GM23338 (cell line): ENCODE measurements at regions not wholly inside any gene's neighbourhood (a gene's known extent, or its start where the extent isn't known, plus 50 kb on each side); places are given as distances from the start of the nearest gene placed in this dataset.

Experiments
- CREB1 ChIP-seq: fragments of 250-450 bp; sonication (Bioruptor Pico); IDR thresholded peaks from 2 replicates; pipeline ENCODE4 v1.5.0; 2020; ENCODE audit warnings: low read depth, mild to moderate bottlenecking, moderate library complexity
- EZH2 ChIP-seq: fragments of 200-600 bp; sonication (generic); IDR thresholded peaks from one replicate; pipeline ENCODE4 v1.8.0; 2017; ENCODE audit warnings: antibody characterized with exemption, mild to moderate bottlenecking, low read depth; ENCODE audit not compliant: unreplicated experiment
- EZH2phosphoT487 ChIP-seq: fragments of 200-600 bp; sonication (generic); IDR thresholded peaks from one replicate; pipeline ENCODE4 v1.8.1; 2018; ENCODE audit warnings: antibody characterized with exemption; ENCODE audit not compliant: unreplicated experiment
- JUNB ChIP-seq: IDR thresholded peaks from one replicate; pipeline ENCODE4 v1.6.1; 2016; ENCODE audit warnings: antibody characterized with exemption; ENCODE audit not compliant: unreplicated experiment
- NANOG ChIP-seq: IDR thresholded peaks from 2 replicates; pipeline ENCODE4 v1.6.1; 2016; ENCODE audit warnings: antibody characterized with exemption, borderline replicate concordance
- POLR2AphosphoS5 ChIP-seq: IDR thresholded peaks from 2 replicates; pipeline ENCODE4 v1.6.1; 2016; ENCODE audit warnings: antibody characterized with exemption, low read depth
- STAT1 ChIP-seq: IDR thresholded peaks from one replicate; pipeline ENCODE4 v1.6.1; 2016; ENCODE audit warnings: antibody characterized with exemption; ENCODE audit not compliant: unreplicated experiment
- ZNF114 ChIP-seq: fragments of 250-450 bp; sonication (Bioruptor Pico); IDR thresholded peaks from 2 replicates; pipeline ENCODE4 v1.5.0; 2020; ENCODE audit warnings: mild to moderate bottlenecking, moderate library complexity
- ZNF331 ChIP-seq: fragments of 250-450 bp; sonication (Bioruptor Pico); IDR thresholded peaks from 2 replicates; pipeline ENCODE4 v1.5.0; 2020; ENCODE audit warnings: low read depth, mild to moderate bottlenecking, moderate library complexity
- TF ChIP-seq, protein P1 (sequence below), 2 experiments: fragments of 200-600 bp in 1 of 2; sonication (generic) in 1 of 2; conservative IDR thresholded peaks; 2 replicates each; pipeline versions ENCODE4 v1.5.1 to v1.6.1; 2016 to 2017; ENCODE audit warnings: antibody characterized with exemption in 2 of 2, low read depth in 2 of 2, mild to moderate bottlenecking in 2 of 2, moderate library complexity in 1 of 2
- TF ChIP-seq, protein P2 (sequence below): IDR thresholded peaks from one replicate; pipeline ENCODE4 v1.6.1; 2018; ENCODE audit warnings: antibody characterized with exemption; ENCODE audit not compliant: unreplicated experiment
- TF ChIP-seq, protein P3 (sequence below): IDR thresholded peaks from 2 replicates; pipeline ENCODE4 v1.6.1; 2016; ENCODE audit warnings: antibody characterized with exemption
- TF ChIP-seq, protein P4 (sequence below): fragments of 250-450 bp; sonication (Bioruptor Pico); IDR thresholded peaks from 2 replicates; pipeline ENCODE4 v1.5.0; 2020; ENCODE audit warnings: mild to moderate bottlenecking, moderate library complexity

DNA sequence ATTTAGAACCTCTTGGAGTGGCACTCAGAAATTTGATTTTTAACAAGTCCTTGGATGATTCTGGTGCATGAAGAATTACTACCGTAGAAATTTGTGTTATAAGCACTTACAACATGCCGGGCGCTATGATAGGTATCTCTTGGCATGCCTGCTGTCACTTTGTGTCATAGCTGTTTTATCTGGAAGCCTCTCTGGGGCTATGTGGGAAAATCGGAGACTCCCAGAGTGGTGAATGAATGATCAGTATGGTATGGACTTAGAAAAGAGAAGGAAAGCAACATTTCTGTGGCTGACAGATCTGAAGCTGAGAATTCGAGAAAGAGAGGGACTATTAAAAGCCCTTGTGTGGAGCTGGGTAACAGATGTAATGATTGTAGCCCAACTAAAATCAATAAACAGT is 177.4 kb upstream of the MAMLD1 start:
- TF ChIP-seq, protein P1, sequence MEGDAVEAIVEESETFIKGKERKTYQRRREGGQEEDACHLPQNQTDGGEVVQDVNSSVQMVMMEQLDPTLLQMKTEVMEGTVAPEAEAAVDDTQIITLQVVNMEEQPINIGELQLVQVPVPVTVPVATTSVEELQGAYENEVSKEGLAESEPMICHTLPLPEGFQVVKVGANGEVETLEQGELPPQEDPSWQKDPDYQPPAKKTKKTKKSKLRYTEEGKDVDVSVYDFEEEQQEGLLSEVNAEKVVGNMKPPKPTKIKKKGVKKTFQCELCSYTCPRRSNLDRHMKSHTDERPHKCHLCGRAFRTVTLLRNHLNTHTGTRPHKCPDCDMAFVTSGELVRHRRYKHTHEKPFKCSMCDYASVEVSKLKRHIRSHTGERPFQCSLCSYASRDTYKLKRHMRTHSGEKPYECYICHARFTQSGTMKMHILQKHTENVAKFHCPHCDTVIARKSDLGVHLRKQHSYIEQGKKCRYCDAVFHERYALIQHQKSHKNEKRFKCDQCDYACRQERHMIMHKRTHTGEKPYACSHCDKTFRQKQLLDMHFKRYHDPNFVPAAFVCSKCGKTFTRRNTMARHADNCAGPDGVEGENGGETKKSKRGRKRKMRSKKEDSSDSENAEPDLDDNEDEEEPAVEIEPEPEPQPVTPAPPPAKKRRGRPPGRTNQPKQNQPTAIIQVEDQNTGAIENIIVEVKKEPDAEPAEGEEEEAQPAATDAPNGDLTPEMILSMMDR (conservative IDR thresholded peaks at IDR 0.05; ENCODE audit: low read depth in 2 of 2): no peak
- TF ChIP-seq EZH2 (no peak), POLR2AphosphoS5 (no peak), CREB1 (CRISPR knock-in tag) (no peak), EZH2phosphoT487 (no peak), STAT1 (no peak), JUNB (no peak), ZNF331 (CRISPR knock-in tag) (no peak), ZNF114 (CRISPR knock-in tag) (no peak), NANOG (no peak)
- TF ChIP-seq, protein P2, sequence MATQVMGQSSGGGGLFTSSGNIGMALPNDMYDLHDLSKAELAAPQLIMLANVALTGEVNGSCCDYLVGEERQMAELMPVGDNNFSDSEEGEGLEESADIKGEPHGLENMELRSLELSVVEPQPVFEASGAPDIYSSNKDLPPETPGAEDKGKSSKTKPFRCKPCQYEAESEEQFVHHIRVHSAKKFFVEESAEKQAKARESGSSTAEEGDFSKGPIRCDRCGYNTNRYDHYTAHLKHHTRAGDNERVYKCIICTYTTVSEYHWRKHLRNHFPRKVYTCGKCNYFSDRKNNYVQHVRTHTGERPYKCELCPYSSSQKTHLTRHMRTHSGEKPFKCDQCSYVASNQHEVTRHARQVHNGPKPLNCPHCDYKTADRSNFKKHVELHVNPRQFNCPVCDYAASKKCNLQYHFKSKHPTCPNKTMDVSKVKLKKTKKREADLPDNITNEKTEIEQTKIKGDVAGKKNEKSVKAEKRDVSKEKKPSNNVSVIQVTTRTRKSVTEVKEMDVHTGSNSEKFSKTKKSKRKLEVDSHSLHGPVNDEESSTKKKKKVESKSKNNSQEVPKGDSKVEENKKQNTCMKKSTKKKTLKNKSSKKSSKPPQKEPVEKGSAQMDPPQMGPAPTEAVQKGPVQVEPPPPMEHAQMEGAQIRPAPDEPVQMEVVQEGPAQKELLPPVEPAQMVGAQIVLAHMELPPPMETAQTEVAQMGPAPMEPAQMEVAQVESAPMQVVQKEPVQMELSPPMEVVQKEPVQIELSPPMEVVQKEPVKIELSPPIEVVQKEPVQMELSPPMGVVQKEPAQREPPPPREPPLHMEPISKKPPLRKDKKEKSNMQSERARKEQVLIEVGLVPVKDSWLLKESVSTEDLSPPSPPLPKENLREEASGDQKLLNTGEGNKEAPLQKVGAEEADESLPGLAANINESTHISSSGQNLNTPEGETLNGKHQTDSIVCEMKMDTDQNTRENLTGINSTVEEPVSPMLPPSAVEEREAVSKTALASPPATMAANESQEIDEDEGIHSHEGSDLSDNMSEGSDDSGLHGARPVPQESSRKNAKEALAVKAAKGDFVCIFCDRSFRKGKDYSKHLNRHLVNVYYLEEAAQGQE: no peak
- TF ChIP-seq, protein P3, sequence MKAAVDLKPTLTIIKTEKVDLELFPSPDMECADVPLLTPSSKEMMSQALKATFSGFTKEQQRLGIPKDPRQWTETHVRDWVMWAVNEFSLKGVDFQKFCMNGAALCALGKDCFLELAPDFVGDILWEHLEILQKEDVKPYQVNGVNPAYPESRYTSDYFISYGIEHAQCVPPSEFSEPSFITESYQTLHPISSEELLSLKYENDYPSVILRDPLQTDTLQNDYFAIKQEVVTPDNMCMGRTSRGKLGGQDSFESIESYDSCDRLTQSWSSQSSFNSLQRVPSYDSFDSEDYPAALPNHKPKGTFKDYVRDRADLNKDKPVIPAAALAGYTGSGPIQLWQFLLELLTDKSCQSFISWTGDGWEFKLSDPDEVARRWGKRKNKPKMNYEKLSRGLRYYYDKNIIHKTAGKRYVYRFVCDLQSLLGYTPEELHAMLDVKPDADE: no peak
- TF ChIP-seq, protein P4, sequence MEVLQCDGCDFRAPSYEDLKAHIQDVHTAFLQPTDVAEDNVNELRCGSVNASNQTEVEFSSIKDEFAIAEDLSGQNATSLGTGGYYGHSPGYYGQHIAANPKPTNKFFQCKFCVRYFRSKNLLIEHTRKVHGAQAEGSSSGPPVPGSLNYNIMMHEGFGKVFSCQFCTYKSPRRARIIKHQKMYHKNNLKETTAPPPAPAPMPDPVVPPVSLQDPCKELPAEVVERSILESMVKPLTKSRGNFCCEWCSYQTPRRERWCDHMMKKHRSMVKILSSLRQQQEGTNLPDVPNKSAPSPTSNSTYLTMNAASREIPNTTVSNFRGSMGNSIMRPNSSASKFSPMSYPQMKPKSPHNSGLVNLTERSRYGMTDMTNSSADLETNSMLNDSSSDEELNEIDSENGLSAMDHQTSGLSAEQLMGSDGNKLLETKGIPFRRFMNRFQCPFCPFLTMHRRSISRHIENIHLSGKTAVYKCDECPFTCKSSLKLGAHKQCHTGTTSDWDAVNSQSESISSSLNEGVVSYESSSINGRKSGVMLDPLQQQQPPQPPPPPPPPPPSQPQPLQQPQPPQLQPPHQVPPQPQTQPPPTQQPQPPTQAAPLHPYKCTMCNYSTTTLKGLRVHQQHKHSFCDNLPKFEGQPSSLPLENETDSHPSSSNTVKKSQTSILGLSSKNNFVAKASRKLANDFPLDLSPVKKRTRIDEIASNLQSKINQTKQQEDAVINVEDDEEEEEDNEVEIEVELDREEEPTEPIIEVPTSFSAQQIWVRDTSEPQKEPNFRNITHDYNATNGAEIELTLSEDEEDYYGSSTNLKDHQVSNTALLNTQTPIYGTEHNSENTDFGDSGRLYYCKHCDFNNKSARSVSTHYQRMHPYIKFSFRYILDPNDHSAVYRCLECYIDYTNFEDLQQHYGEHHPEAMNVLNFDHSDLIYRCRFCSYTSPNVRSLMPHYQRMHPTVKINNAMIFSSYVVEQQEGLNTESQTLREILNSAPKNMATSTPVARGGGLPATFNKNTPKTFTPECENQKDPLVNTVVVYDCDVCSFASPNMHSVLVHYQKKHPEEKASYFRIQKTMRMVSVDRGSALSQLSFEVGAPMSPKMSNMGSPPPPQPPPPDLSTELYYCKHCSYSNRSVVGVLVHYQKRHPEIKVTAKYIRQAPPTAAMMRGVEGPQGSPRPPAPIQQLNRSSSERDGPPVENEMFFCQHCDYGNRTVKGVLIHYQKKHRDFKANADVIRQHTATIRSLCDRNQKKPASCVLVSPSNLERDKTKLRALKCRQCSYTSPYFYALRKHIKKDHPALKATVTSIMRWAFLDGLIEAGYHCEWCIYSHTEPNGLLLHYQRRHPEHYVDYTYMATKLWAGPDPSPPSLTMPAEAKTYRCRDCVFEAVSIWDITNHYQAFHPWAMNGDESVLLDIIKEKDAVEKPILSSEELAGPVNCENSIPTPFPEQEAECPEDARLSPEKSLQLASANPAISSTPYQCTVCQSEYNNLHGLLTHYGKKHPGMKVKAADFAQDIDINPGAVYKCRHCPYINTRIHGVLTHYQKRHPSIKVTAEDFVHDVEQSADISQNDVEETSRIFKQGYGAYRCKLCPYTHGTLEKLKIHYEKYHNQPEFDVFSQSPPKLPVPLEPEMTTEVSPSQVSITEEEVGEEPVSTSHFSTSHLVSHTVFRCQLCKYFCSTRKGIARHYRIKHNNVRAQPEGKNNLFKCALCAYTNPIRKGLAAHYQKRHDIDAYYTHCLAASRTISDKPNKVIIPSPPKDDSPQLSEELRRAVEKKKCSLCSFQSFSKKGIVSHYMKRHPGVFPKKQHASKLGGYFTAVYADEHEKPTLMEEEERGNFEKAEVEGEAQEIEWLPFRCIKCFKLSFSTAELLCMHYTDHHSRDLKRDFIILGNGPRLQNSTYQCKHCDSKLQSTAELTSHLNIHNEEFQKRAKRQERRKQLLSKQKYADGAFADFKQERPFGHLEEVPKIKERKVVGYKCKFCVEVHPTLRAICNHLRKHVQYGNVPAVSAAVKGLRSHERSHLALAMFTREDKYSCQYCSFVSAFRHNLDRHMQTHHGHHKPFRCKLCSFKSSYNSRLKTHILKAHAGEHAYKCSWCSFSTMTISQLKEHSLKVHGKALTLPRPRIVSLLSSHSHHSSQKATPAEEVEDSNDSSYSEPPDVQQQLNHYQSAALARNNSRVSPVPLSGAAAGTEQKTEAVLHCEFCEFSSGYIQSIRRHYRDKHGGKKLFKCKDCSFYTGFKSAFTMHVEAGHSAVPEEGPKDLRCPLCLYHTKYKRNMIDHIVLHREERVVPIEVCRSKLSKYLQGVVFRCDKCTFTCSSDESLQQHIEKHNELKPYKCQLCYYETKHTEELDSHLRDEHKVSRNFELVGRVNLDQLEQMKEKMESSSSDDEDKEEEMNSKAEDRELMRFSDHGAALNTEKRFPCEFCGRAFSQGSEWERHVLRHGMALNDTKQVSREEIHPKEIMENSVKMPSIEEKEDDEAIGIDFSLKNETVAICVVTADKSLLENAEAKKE: no peak
